ENCODE measurements at regions not wholly inside any gene's neighbourhood (a gene's known extent, or its start where the extent isn't known, plus 50 kb on each side); places are given as distances from the start of the nearest gene placed in this dataset.

GRCh38 chr4:179536694-179537093, 2094.5 kb upstream of the AGA start:
- intact Hi-C loops (cut with DNase I; ENCODE audit: low total_unique reads), result no loop called here
- Histone ChIP-seq H3K27me3 (no peaks in the 10 kb centered on the region), H3K9me3 (no peaks in the 10 kb centered on the region), H3K27ac (no peak overlapping the region), H3K4me1 (no peaks in the 10 kb centered on the region), H3K4me3 (no peak overlapping the region), H3K36me3 (ENCODE audit: low read depth, missing control alignments) (no peaks in the 10 kb centered on the region)
- DNase-seq, result no peak
- WGBS, 2 donors, result 68 to 75% methylated on average over 3 of the region's 3 CpGs
- no peak for TF ChIP-seq POLR2A (IDR thresholded peaks at IDR 0.05)
- TF ChIP-seq, protein P1, sequence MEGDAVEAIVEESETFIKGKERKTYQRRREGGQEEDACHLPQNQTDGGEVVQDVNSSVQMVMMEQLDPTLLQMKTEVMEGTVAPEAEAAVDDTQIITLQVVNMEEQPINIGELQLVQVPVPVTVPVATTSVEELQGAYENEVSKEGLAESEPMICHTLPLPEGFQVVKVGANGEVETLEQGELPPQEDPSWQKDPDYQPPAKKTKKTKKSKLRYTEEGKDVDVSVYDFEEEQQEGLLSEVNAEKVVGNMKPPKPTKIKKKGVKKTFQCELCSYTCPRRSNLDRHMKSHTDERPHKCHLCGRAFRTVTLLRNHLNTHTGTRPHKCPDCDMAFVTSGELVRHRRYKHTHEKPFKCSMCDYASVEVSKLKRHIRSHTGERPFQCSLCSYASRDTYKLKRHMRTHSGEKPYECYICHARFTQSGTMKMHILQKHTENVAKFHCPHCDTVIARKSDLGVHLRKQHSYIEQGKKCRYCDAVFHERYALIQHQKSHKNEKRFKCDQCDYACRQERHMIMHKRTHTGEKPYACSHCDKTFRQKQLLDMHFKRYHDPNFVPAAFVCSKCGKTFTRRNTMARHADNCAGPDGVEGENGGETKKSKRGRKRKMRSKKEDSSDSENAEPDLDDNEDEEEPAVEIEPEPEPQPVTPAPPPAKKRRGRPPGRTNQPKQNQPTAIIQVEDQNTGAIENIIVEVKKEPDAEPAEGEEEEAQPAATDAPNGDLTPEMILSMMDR (IDR thresholded peaks at IDR 0.05), result no peak

- no peak for TF ChIP-seq POLR2A (IDR thresholded peaks at IDR 0.05)
- H3K27ac ChIP-seq, result no peak overlapping the region
- H3K9me3 ChIP-seq, result no peaks in the 10 kb centered on the region
- intact Hi-C loops (cut with DNase I; ENCODE audit: low total_unique reads), result no loop called here
- no peak overlapping the region for H3K4me3 ChIP-seq
- peak; percentile 18 for DNase-seq
- no peaks in the 10 kb centered on the region for H3K27me3 ChIP-seq
- WGBS, 2 donors, result 68 to 72% methylated on average over 3 of the region's 3 CpGs
- H3K4me1 ChIP-seq, result no peaks in the 10 kb centered on the region
- H3K36me3 ChIP-seq (ENCODE audit: low read depth, missing control alignments), result no peaks in the 10 kb centered on the region
Measured at GRCh38 chr4:179539641-179540040, 2097.4 kb upstream of the AGA start.

GRCh38 chr4:179543771-179544170, 2101.5 kb upstream of the AGA start:
- Histone ChIP-seq H3K27ac (no peak overlapping the region), H3K4me3 (no peak overlapping the region), H3K9me3 (no peaks in the 10 kb centered on the region), H3K36me3 (ENCODE audit: low read depth, missing control alignments) (no peaks in the 10 kb centered on the region), H3K4me1 (no peaks in the 10 kb centered on the region), H3K27me3 (no peaks in the 10 kb centered on the region)
- no peak for TF ChIP-seq POLR2A (IDR thresholded peaks at IDR 0.05)
- 89 to 93% methylated on average over 6 of the region's 6 CpGs for WGBS, 2 donors
- intact Hi-C loops (cut with DNase I; ENCODE audit: low total_unique reads), result no loop called here
- no peak for DNase-seq

GRCh38 chr4:179544496-179544895, 2102.3 kb upstream of the AGA start:
- Histone ChIP-seq H3K4me1 (no peaks in the 10 kb centered on the region), H3K27ac (no peak overlapping the region), H3K27me3 (no peaks in the 10 kb centered on the region), H3K9me3 (no peaks in the 10 kb centered on the region), H3K4me3 (no peak overlapping the region), H3K36me3 (ENCODE audit: low read depth, missing control alignments) (no peaks in the 10 kb centered on the region)
- TF ChIP-seq, protein P1 (IDR thresholded peaks at IDR 0.05), result no peak
- TF ChIP-seq POLR2A (IDR thresholded peaks at IDR 0.05), result no peak
- 92 to 93% methylated on average over 1 of the region's 1 CpG for WGBS, 2 donors
- no peak for DNase-seq
- intact Hi-C loops (cut with DNase I; ENCODE audit: low total_unique reads), result no loop called here

- Histone ChIP-seq H3K27me3 (no peaks in the 10 kb centered on the region), H3K4me1 (no peaks in the 10 kb centered on the region), H3K9me3 (no peaks in the 10 kb centered on the region), H3K27ac (no peak overlapping the region), H3K4me3 (no peak overlapping the region), H3K36me3 (ENCODE audit: low read depth, missing control alignments) (no peaks in the 10 kb centered on the region)
- TF ChIP-seq, protein P1 (IDR thresholded peaks at IDR 0.05), result no peak
- no peak for TF ChIP-seq POLR2A (IDR thresholded peaks at IDR 0.05)
- no peak for DNase-seq
- intact Hi-C loops (cut with DNase I; ENCODE audit: low total_unique reads), result no loop called here
- WGBS, 2 donors, result 52 to 58% methylated on average over 2 of the region's 2 CpGs
Measured at GRCh38 chr4:179552131-179552530, 2109.9 kb upstream of the AGA start.

- intact Hi-C loops (cut with DNase I; ENCODE audit: low total_unique reads), result no loop called here
- Histone ChIP-seq H3K4me1 (no peaks in the 10 kb centered on the region), H3K4me3 (no peak overlapping the region), H3K27me3 (no peaks in the 10 kb centered on the region), H3K9me3 (no peaks in the 10 kb centered on the region), H3K27ac (no peak overlapping the region), H3K36me3 (ENCODE audit: low read depth, missing control alignments) (no peaks in the 10 kb centered on the region)
- DNase-seq, result no peak
- WGBS, 2 donors, result 76 to 77% methylated on average over 4 of the region's 4 CpGs
- TF ChIP-seq, protein P1 (IDR thresholded peaks at IDR 0.05), result no peak
- TF ChIP-seq POLR2A (IDR thresholded peaks at IDR 0.05), result no peak
Measured at GRCh38 chr4:179563741-179564140, 2121.5 kb upstream of the AGA start.
